Endothelial cell (in vitro differentiated cells): ENCODE measurements at regions not wholly inside any gene's neighbourhood (a gene's known extent, or its start where the extent isn't known, plus 50 kb on each side); places are given as distances from the start of the nearest gene placed in this dataset.

Experiments
- DNase-seq: peaks from one replicate; pipeline ENCODE4 v3.0.0; 2021; ENCODE audit warnings: low spot score
- H3K27ac Mint-ChIP-seq: one replicate; pipeline ENCODE4 v1.8.0; 2021; ENCODE audit warnings: mixed read lengths, inconsistent platforms; ENCODE audit not compliant: unreplicated experiment
- H3K27me3 Mint-ChIP-seq: one replicate; pipeline ENCODE4 v1.8.0; 2021; ENCODE audit warnings: mild to moderate bottlenecking, moderate library complexity, mixed read lengths, inconsistent platforms; ENCODE audit not compliant: unreplicated experiment
- H3K36me3 Mint-ChIP-seq: one replicate; pipeline ENCODE4 v1.8.0; 2021; ENCODE audit warnings: mild to moderate bottlenecking, low read depth, mixed read lengths, inconsistent platforms; ENCODE audit not compliant: unreplicated experiment
- H3K4me1 Mint-ChIP-seq: one replicate; pipeline ENCODE4 v1.8.0; 2021; ENCODE audit warnings: mild to moderate bottlenecking, mixed read lengths, inconsistent platforms; ENCODE audit not compliant: unreplicated experiment
- H3K4me3 Mint-ChIP-seq: one replicate; pipeline ENCODE4 v1.8.0; 2021; ENCODE audit warnings: mild to moderate bottlenecking, mixed read lengths, inconsistent platforms; ENCODE audit not compliant: unreplicated experiment
- H3K9me3 Mint-ChIP-seq: one replicate; pipeline ENCODE4 v1.8.0; 2021; ENCODE audit warnings: mixed read lengths, inconsistent platforms; ENCODE audit not compliant: unreplicated experiment
- TF ChIP-seq, protein P1 (sequence below): fragments of 200-600 bp; sonication (generic); IDR thresholded peaks from one replicate; pipeline ENCODE4 v1.5.0; 2021; ENCODE audit warnings: antibody characterized with exemption; ENCODE audit not compliant: unreplicated experiment

DNA sequence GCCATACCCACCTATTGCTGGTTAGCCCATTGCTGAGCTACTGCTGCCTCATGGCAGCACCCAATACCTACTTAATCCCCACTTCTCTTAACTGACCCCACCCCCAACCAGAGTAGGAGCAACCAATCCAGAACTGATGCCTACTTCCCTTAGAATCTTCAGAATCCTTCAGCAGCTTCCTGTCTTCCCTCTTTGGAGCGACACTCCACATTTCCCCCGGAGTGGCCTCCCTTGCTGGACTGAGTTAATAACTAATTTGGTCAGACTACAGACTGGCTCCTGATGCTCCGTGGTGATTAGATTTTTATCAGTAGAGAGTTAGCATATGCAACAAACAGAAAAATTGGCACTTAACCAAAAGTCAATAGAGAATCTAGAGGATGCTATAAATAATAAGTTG is 51.2 kb upstream of the UBR2 start:
- no peak overlapping the region for H3K4me3 Mint-ChIP-seq
- peaks cover 16% of the 10 kb centered on the region for H3K4me1 Mint-ChIP-seq
- H3K27me3 Mint-ChIP-seq: peaks cover 1% of the 10 kb centered on the region
- no peaks in the 10 kb centered on the region for H3K9me3 Mint-ChIP-seq
- TF ChIP-seq, protein P1, sequence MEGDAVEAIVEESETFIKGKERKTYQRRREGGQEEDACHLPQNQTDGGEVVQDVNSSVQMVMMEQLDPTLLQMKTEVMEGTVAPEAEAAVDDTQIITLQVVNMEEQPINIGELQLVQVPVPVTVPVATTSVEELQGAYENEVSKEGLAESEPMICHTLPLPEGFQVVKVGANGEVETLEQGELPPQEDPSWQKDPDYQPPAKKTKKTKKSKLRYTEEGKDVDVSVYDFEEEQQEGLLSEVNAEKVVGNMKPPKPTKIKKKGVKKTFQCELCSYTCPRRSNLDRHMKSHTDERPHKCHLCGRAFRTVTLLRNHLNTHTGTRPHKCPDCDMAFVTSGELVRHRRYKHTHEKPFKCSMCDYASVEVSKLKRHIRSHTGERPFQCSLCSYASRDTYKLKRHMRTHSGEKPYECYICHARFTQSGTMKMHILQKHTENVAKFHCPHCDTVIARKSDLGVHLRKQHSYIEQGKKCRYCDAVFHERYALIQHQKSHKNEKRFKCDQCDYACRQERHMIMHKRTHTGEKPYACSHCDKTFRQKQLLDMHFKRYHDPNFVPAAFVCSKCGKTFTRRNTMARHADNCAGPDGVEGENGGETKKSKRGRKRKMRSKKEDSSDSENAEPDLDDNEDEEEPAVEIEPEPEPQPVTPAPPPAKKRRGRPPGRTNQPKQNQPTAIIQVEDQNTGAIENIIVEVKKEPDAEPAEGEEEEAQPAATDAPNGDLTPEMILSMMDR: no peak
- DNase-seq: no peak
- H3K36me3 Mint-ChIP-seq: no peaks in the 10 kb centered on the region
- H3K27ac Mint-ChIP-seq: no peak overlapping the region

DNA sequence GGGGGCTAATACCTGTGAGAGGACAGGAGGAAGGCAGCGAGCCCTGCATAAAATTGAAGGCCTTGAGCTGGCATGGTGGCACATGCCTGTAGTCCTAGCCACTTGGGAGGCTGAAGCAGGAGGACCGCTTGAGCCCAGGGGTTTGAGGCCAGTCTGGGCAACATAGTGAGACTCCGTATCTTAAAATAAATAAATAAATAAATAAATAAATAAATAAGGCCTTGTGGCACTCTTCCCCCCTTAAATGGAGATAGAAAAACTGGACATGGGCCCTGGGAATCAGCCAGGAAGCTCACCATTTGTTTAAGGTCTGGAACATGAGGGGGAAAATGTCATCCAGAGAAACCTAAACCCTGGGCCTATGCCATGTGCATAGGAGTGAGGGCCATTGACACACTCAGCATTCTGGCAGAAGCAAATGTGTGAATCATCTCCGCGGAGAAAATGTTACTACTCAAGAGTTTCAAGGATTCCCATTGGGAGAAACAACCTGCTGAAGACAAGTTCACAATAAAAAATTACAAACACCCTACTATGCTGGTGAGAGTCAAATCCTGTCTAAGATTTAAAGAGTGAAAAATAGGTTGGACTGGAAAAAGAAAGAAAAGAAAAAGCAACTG is 51.9 kb upstream of the UBR2 start:
- no peak for DNase-seq
- Mint-ChIP-seq H3K4me1 (peaks cover 20% of the 10 kb centered on the region), H3K4me3 (no peak overlapping the region), H3K27ac (no peak overlapping the region), H3K9me3 (no peaks in the 10 kb centered on the region), H3K27me3 (peaks cover 1% of the 10 kb centered on the region), H3K36me3 (no peaks in the 10 kb centered on the region)
- TF ChIP-seq, protein P1: no peak

DNA sequence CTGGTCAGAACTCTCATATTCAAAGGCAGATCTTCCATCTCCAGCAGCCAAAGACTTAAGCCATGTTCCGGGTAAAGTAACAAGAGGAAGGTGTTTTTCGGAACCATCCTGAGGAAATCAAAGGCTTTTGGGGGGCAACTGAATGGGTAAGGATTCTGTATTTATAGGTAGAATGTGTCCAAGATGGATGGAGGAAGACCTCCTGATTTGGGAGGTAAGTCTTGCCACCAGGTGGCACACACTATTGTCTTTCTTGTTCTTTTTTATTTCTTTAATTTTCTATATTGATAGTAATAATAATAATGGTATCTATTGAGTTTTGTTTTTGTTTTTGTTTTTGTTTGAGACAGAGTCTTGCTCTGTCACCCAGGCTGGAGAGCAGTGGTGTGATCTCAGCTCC is 53.0 kb upstream of the UBR2 start:
- no peaks in the 10 kb centered on the region for H3K36me3 Mint-ChIP-seq
- H3K4me1 Mint-ChIP-seq: peaks cover 21% of the 10 kb centered on the region
- peaks cover 1% of the 10 kb centered on the region for H3K27me3 Mint-ChIP-seq
- DNase-seq: no peak
- peak overlapping the region; percentile 20 for H3K27ac Mint-ChIP-seq
- TF ChIP-seq, protein P1: no peak
- peak overlapping the region; percentile 6 for H3K4me3 Mint-ChIP-seq
- H3K9me3 Mint-ChIP-seq: no peaks in the 10 kb centered on the region

DNA sequence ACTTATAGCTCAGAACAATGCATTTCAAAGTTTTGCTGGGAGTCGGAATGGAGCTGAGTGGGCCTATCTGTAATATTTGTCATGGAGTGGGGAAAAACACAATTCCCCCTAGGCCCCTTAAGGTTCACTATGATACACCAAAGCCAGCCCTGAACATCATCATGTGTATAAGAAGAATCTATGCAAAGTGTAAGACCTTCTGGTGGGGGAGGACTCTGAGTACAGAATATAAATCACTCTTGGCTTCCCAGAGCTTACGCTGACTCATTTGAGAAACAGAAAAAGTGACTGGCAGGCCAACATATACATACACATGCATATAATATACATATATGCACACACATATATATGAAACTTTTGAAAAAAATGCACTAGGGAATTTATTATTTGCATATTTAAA is 54.1 kb upstream of the UBR2 start:
- Mint-ChIP-seq H3K36me3 (no peaks in the 10 kb centered on the region), H3K4me3 (no peak overlapping the region), H3K27me3 (no peaks in the 10 kb centered on the region), H3K27ac (no peak overlapping the region), H3K9me3 (no peaks in the 10 kb centered on the region), H3K4me1 (peaks cover 21% of the 10 kb centered on the region)
- DNase-seq: no peak
- TF ChIP-seq, protein P1: no peak

DNA sequence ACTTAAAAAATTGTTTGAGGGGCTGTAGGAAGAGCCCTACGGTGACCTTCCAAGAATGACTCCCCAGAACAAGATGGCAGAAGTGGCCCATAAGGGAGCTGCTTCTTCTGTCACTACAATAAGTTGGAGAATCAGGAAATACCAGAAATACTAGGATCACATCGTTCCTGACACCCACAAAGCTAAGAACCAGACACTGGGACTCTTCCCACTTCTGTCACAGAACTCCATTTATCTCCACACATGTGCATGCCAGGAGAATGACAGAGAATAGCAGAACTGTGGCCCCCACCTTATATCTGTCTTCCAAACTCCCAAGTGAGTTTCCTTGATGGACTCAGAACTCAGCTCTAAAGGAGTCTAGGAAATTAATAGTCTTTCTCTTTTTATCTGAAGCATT is 54.6 kb upstream of the UBR2 start:
- TF ChIP-seq, protein P1: no peak
- Mint-ChIP-seq H3K4me1 (peaks cover 21% of the 10 kb centered on the region), H3K4me3 (no peak overlapping the region), H3K36me3 (no peaks in the 10 kb centered on the region), H3K27me3 (no peaks in the 10 kb centered on the region), H3K27ac (no peak overlapping the region), H3K9me3 (no peaks in the 10 kb centered on the region)
- no peak for DNase-seq
